GM21423 (cell line): ENCODE measurements at regions not wholly inside any gene's neighbourhood (a gene's known extent, or its start where the extent isn't known, plus 50 kb on each side); places are given as distances from the start of the nearest gene placed in this dataset.
A peak's percentile ranks its signal among the peaks of the same experiment; 100 is the strongest.
"Not testable (repeated sequence)": the region's sequence is repeated elsewhere in the genome, so short reads cannot be mapped to it uniquely, and the experiment has no call there.

Experiments used
- ATAC-seq: cut with Tn5 transposase; IDR thresholded peaks from one replicate; pipeline ENCODE4 v1.9.1; 2021; ENCODE audit warnings: mild to moderate bottlenecking, moderate library complexity; ENCODE audit not compliant: unreplicated experiment

DNA sequence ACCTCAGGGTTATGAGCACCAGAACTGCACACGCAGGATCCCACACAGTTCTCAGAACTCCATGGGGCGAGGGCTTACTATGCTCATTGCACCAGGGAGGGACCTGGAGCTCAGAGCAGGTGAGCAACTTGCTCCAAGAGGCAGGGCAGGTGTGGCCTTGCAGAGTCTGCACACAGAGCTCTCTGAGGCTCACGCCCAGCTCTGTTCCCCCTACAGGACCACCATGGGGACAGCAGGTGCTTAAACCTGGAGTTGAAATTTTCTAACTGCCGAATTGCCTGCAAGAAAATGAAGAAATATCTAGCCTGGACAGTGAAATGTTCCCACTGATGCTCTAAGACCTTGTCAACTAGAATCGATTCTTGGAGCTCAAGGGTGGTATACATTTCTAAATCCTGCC, 49.9 kb upstream of the MSMB start:
- ATAC-seq = not testable (repeated sequence)

DNA sequence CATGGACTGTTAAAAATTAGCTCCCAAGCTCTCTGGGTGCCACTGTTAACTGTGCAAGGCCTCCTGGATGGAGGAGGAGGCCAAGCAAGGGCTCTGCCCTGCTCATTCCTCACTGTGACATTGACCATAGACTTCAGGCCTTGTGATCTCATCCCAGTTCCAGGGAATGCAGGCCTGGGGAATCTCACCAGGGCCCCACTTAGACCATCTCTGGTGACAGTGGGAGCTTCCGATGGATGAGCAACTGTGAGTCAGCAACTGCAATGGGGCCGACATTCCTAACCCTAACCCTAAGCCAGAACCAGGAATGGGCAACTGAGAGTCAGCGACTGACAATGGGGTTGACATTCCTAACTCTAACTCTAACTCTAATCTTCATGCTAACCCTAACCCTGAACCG, 50.4 kb upstream of the MSMB start:
- ATAC-seq = no peak

DNA sequence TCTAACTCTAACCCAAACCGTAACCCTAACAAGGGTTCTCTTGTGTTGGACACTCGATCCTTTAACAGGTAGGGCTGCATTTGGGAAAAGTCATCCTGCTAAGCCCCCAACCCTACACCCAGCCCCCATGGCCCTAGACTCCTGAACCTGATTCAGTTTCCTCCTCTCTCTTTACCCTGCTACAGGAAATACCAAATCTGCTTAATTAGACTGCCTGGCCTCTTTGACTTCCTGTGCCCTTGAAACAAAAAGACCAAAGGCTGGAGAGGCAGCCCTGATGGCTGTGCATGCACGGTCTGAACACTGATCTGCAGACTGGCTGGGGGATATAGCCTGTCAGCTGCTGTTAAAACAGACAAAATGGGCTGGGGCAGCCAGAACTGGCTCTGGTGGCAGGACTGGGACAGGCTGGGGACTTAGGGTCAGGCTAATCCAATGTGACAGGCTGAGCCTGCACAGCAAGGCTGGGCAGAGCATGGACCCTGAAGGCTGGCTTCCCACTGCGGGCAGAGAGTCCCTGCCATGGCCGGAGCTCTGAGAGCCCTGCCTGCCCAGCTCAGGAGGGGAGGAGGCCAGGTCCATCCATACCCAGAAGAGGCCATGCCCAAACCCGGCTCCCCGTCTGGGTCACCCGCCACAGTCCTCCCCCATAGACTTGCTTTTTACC, 51.0 kb upstream of the MSMB start:
- no peak for ATAC-seq

DNA sequence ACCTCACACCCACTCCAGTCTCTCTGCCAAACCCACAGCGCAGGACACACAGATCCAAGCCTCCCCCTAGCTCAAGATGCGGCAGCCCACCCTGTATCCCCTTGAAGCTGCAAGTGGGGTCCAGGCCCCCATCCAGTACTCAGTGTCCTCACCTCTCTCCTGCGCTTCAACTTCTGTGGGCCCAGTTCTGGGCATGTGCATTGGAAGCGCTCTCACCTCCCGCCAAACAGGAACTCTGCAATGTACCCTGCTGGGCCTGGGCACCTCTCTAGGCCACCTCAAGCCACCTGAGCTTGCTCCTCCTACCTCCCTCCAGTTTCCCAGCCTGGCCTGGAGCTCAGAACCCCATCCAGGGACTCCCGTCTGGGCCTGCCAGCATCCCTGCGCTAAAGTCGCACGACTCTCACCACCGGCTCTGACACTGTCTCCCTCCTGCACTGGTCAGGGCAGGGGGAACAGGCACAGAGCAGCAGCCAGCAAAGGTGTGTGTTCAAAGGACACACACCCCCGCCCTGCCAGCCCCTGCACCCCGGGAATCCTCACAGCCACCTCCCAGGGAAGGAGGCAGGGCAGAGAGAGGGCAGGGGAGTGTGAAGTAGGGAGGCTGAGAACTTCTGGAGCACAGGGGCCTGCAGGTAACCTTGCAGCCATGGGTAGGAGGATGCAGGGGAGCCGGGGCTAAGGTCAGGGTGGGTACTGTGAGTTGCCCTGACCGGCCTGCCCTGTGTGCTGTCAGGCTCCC, 51.7 kb upstream of the MSMB start:
- no peak for ATAC-seq

DNA sequence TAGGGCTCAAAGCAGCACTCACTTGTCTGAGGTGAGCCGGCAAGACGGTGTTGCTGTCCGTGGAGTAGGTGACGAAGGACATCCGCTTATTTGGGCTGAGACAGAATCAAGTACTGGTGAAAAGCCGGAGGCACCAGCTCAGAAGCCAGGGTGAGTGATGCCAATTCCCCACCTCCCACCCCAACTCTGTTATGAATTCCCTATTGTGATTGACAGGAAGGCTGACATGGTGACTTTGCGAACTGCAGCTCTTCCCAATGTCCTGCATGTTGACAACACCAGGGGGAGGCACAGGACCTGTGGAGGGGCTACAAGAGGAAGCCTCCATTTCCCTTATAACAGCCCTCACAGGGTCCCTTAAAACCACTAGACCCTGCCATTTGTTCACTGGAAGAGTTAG, 52.3 kb upstream of the MSMB start:
- ATAC-seq = no peak

DNA sequence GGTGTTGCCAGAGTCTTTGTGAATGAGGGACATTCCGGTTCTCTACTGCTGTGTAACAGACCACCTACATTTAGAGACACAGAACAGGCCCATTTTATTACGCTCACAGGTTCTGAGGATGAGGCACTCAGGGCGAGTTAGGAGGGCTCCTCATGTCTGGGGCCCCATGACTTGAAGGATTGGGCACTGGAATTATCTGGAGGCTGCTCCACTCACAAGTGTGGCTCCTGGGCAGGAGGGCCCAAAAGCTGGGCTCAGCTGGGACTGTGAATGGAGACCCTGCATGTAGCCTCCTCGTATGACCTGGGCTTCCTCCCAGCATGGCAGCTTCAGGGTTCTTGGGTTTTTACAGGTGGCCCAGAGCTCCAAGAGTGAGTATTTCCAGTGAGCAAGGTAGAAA, 52.9 kb upstream of the MSMB start:
- not testable (repeated sequence) for ATAC-seq

DNA sequence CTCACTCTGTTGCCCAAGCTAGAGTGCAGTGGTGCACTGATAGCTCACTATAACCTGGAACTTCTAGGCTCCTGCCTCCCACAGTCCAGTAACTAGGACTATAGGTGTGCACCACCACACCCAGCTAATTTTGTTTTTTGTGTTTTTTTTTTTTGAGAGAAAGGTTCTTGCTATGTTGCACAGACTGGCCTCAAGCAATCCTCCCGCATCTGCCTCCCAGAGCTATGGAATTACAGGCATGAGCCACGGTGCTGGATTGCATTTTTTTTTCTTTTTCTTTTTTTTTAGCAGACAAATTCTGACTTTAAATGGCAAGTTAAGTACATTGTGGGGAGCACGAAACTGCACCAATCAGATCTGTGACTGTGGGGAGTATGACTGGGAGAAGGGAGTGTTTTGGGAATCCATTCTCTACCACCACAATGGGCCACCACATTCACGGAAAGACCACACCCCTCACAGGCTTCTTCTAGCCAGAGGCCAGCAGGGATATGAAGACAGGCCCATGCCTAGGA, 58.1 kb upstream of the MSMB start:
- ATAC-seq = no peak

DNA sequence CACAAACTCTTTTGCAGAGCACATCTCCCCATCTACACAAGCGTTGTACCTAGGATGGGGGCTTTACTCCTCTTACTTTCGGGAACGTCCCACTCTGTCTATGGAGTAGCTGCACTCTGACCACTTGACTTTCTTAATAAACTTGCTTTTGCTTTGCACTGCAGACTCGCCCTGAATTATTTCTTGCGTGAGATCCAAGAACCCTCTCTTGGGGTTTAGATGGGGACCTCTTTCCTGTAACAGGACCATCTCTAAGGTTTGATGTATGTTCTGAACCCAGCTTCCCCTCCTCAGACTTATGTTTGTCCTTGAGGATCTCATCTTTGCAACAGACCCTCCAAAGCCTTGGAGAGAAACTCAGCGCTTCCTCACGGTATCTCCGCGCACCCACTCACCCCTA, 59.3 kb upstream of the MSMB start:
- ATAC-seq = not testable (repeated sequence)

DNA sequence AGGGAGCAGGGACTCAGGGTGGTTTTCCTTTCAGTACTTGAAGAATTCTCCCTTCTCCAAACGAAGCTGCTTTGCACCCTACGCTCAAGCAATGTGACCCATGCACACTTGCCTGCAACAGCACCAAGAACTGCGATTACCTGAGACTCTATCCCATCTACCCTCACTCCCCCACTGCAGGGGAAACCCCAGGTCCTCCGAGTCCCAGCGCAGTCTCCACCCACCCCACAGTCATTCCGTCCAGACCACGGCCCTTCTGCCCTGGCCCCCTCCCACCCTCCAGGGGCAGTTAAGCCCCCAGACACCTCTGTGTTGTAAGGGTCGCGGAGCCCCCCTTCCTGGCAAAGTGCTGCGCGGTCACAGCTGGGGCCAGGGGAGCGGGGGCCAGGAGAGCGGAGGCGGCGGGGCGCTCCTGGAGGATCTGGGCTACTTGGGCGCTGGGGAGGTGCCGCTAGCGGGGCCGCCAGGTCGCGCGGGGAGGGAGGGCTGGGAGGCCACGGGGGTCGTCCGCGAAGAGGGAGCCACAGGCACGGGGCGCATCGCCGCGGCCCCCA, 59.9 kb upstream of the MSMB start:
- ATAC-seq = not testable (repeated sequence)

DNA sequence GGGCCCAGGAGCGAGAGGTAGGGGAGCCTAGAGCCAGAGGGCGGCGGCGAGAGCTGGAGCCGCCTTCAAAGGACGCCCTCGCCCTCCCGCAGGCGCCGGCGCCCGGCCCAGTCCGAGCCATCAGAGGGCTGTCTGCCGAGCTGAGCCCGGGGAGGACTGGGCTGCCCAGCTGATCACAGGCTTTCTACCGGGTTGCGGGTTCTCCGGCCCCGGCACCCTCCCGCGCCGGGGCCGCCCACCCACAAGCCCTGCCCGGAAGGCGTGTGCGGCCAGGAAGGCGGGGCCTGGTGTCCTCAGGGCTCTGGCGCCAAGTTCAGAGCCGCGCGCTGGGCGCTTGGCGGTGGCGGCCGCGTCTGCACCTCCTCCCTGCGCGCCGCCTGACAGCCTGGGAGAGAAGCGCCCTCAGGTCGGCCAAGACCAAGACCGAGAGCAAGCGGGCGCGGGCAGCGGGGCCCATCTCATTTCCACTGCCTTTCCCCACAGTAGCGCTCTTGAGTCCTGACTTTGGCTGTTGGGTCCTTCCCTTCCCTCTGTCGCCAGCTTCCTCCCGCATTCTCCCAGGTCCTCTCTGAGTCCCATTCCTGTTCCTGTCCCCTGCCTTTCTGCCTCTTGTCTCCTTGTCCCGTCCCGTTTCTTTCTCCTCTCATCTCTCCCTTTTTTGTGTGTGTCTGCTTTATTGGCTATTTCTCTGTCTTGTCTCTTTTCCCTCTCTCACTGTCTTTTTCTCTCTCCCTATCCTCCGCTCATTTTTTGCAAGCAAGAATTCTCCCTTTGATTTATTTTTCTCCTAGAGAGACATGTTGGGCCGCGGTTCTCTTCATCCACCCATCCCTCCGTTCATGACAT, 60.6 kb upstream of the MSMB start:
- peak; percentile 94 for ATAC-seq

DNA sequence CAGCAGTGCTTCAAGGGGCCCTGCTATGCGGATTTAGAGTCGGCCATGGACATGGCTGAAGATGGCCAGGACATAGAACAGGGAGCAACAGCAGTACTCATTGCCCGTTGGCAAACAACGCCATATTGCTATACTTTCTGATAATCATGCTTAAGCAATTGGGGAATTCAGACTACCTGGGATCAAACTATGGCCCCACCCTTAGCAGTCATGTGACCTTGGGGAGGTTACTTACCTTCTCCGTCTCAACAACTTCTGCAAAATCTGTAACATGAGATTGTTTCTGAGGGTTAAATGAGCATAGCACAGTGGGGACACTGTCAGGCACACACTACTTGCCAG, 62.1 kb upstream of the MSMB start:
- not testable (repeated sequence) for ATAC-seq

DNA sequence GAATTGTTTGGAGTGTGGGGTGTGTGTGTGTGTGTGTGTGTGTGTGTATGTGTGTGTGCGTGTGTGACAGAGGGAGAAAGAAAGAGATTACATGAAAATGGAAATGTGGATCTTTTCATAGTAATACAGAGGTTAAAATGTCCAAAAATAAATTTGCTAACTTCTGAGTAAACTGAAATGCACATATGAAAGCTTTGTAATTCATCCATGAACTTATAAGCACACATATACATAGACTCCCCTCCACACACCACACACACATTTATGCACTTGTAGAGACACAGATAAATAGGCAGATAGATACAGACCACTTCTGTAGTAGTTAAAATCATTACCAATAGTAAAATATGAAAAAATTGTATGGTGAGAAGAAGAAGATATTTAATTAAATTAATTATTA, 108.2 kb upstream of the MSMB start:
- ATAC-seq = not testable (repeated sequence)

DNA sequence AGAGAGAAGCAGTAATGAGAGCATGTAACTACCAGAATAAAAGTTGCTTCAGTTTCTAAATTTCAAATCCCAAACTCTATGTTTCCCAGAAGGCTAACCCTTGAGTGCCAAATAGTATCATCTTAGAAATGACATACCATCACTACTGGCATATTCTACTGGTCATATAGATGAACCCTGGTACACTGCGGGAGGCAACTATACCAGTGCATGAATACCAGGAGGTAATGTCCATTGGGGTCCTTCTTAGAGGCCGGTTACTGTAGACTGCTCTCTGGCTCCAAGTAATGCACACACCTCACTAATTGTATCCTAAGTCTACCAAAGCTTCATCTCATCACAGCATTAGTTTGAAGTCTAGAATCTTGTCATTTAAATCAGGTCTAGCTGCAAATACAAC, 108.6 kb upstream of the MSMB start:
- ATAC-seq = not testable (repeated sequence)

DNA sequence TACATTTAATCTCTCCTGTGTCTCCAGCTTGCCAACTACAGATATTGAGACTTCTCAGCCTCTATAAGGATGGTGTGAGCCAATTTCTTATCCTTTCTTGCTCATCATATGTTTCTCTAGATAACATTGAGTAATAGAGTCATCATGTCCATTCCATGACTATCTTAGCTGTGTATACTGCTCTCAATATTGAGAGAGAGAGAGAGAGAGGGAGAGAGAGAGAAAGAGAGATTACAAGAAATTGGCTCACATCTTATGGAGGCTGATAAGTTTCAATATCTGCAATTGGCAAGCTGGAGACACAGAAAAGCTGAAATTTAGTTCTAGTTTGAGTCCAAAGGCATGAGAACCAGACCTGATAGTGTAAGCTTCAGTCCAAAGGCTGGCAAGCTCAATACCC, 110.8 kb upstream of the MSMB start:
- not testable (repeated sequence) for ATAC-seq

DNA sequence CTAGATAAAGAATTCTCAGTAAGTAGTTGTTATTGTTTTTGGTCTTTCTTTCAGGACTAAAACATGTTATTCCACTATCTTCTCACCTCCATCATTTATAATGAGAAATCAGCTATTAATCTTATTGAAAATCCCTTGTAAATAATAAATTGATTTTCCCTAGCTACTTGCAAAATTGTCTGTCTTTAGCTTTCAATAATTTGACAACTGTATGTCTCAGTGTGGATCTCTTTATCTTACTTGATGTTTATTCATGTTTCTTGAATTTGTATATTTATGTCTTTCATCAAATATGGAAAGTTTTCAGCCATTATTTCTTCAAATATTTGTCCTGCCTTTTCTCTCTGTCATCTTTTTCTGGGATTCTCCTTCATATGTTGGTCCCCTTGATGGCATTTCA, 117.1 kb upstream of the ANTXRL start:
- no peak for ATAC-seq

DNA sequence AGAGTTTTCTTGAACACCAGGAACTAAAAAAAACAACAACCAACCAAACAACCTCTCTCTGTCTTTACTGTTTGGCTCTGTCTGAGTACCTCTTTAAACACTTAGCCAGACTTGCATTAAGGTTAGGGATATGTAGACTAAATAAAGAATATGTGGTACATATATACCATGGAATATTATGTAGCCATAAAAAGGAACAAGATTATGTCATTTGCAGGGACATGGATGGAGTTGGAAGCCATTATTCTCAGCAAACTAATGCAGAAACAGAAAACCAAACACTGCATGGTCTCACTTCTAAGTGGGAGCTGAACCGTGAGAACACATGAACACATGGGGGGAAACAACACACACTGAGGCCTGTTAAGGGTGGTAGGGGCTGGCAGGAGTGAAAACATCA, 116.0 kb upstream of the ANTXRL start:
- ATAC-seq = no peak

DNA sequence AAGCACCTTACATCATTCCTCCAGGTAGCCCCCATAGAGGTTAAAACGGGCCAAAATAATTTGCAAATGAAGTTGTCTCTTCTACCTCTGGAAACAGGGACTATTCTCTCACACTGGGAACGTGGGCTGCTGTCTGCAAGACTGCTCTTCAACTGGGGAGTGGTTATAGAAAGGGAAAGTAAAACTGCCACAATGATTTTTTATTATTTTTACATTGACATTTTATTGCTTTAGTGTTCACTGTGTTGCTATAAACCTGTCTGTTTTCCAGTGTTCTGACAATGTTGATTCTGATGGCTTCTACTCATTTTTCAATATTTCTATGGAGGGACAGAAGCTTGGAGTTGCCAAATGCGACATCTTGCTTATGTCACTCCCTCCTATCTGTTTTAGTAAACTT, 115.1 kb upstream of the ANTXRL start:
- no peak for ATAC-seq

DNA sequence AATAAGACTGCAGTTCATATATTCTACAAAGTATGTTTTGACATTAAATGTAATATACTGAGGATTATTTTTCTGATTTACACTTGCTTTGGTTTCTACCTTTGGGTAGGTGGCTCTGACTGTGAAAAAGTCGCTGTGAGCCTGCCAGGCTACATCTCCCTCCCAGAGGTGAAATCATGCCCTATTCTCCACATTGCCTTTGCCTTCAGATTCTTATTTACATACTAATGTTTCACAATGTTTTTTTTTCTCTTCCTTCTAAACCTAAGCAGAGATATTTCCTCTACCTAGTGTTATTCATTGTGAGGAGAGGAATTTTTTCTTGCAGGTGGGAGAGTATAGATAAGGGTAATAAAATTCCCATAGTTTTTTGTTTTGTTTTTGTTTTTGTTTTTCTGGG, 111.5 kb upstream of the ANTXRL start:
- ATAC-seq = no peak

DNA sequence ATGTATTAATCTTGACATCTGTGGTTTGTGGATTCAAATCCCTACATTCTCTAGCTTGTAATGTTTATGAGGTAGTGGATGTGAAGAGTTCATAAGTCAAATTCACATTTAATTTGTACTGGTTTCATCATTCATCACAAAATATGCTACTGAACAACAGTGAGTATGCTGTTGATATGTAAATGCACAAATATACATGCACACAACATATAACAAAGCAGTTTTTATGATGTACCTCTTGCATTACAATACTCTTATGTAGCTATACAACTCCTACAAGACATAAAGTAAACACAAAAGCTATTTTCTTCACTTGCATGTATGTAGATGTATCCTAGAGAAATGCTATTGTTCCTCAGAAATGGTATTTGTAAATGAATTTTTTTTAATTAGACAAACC, 111.0 kb upstream of the ANTXRL start:
- no peak for ATAC-seq

DNA sequence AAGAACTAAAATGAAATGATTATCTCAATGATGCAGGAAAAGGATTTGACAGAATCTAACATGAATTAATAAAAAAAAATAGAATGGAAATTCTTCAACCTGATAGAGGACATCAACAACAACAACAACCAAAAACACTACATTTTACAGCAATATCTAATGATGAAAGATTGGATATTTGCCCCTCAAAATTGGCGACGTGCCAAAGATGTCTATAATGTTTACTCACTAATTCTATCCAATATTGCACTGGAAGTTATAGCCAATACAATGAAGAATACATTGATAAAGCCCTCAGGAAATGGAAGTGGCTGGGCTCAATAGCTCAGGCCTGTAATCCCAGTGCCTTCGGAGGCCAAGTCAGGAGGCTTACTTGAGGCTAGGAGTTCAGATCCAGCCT, 99.4 kb upstream of the ANTXRL start:
- ATAC-seq = not testable (repeated sequence)

DNA sequence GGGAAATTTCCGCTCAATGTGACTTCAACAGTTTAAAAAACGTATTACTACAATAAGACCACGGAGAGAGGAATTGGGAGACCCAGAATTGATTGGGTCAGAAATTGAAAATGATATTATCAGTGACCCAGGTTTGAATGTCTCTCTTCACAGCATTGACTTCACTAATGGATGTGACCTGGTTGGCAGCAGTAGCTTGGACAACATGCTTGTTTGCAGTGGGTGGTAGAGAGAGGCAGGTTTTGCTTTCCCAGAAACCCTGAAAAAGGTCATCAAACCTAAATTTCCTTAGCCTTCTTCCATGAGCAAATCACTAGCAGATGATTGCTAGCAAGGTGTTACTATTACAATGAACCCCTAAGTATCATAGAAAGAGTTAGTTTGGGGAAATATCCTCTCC, 89.7 kb upstream of the ANTXRL start:
- no peak for ATAC-seq
